ENCODE measurements at regions not wholly inside any gene's neighbourhood (a gene's known extent, or its start where the extent isn't known, plus 50 kb on each side); places are given as distances from the start of the nearest gene placed in this dataset.

GRCh38 chr13:72194523-72194922 lies 327.5 kb upstream of the DACH1 start:
- H3K27ac ChIP-seq: no peak overlapping the region

GRCh38 chr13:72186730-72187422 lies 319.9 kb upstream of the DACH1 start:
- DNase-seq (ENCODE audit: low spot score): no peak
- no peak overlapping the region for H3K4me3 ChIP-seq
- H3K27ac ChIP-seq: no peak overlapping the region
- no peak for TF ChIP-seq CTCF (IDR thresholded peaks at IDR 0.05)

More at GRCh38 chr13:72194523-72194922, 327.5 kb upstream of the DACH1 start:
- H3K4me3 ChIP-seq: no peak overlapping the region
- no peak for DNase-seq (ENCODE audit: low spot score)
- TF ChIP-seq CTCF (IDR thresholded peaks at IDR 0.05): no peak

DNA sequence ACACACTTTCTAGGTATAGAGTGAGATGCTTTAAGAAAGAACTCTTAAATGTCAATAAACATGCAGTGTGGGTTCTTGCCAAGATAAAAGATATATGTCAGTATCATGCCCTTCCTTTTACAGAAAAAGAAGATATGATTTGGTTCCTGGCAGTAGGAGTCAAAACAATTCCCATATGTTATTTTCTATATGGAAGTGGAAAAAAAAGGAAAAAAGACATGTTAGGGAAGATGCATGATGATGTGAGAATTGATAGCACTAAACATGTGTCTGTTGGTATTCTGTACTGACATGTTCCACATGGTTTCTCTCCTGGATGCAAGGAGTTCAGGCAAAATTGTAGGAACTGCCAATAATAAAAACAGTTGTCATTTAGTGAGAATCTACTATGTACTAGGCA lies 318.8 kb upstream of the DACH1 start:
- no peak for DNase-seq (ENCODE audit: low spot score)
- no peak for TF ChIP-seq CTCF (IDR thresholded peaks at IDR 0.05)
- Histone ChIP-seq H3K27ac (no peak overlapping the region), H3K4me3 (no peak overlapping the region)

- Histone ChIP-seq H3K27ac (no peak overlapping the region), H3K4me3 (no peak overlapping the region)
- no peak for TF ChIP-seq CTCF (IDR thresholded peaks at IDR 0.05)
- DNase-seq (ENCODE audit: low spot score): no peak
These were observed 314.7 kb upstream of the DACH1 start for GRCh38 chr13:72181661-72182060.

DNA sequence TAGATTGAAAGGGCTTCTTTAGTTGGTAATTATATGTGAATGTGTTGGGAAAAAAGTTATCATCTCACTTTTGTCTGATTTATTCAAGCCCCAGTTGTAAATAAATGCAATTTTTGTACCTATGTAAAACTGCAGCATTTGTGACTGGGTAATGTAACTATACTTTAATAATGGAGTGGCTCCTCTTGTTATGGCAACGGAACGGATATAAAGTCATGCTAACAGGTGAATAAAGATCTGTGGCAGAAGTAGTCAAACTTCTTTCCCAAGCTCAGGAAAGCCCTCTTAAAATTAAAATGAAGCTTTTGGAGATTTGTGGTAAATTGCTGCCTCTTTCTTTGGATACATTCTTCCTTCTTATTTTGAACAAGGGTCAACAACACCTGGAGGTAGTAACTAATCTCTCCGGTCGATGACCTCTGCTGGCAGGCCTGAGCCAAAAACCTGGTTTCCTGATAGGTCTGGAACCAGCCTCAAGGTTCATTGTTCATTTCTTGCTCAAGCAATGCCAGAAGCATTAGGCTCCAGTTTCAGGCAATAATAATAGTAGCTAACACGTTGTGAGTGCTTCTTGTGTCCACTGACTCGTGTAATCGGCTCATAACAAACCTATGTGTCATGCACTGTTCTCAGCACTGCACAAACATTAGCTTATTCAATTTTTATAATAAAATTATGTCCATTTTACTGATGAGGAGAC lies 313.4 kb upstream of the DACH1 start:
- DNase-seq (ENCODE audit: low spot score): no peak
- no peak for TF ChIP-seq CTCF (IDR thresholded peaks at IDR 0.05)
- H3K27ac ChIP-seq: no peak overlapping the region
- no peak overlapping the region for H3K4me3 ChIP-seq

- DNase-seq (ENCODE audit: low spot score): no peak
- H3K27ac ChIP-seq: no peak overlapping the region
- no peak for TF ChIP-seq CTCF (IDR thresholded peaks at IDR 0.05)
- no peak overlapping the region for H3K4me3 ChIP-seq
These were observed 307.5 kb upstream of the DACH1 start for GRCh38 chr13:72174549-72174948.

DNA sequence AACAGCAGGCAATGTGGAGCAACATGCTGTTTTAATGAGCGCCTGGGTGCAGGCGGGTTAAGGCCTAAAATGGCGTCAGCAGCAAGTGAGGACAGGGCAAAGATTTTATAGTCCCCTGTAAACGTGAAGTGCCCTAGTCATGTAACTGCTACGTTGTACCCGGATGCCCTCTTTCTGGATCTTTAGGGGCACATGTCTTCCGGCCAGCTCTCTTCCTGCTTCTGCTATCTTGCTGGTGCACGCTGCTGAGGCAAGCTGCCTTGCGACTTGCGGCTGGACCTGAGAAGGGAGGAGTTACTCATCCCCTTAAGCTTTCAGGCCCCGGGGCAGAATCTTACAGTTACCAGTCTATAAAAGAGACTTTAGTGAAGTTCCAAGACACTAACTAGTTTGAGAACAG lies 303.6 kb upstream of the DACH1 start:
- Histone ChIP-seq H3K27ac (no peak overlapping the region), H3K4me3 (no peak overlapping the region)
- no peak for TF ChIP-seq CTCF (IDR thresholded peaks at IDR 0.05)
- no peak for DNase-seq (ENCODE audit: low spot score)

All from coronary artery (tissue), 2 donors.